Caki2 (cell line): ENCODE measurements at regions not wholly inside any gene's neighbourhood (a gene's known extent, or its start where the extent isn't known, plus 50 kb on each side); places are given as distances from the start of the nearest gene placed in this dataset.
A peak's percentile ranks its signal among the peaks of the same experiment; 100 is the strongest.

Experiments
- DNase-seq: peaks from one replicate; pipeline ENCODE4 v3.0.0-alpha.2; 2015; ENCODE audit warnings: low read depth
- in situ Hi-C: cut with HindIII; loops from 2 replicates; pipeline ENCODE4 v1.10.0; 2016; ENCODE audit warnings: low sequenced_read_pairs, low pct_unique_long_range_greater_than_20kb, mixed read lengths

DNA sequence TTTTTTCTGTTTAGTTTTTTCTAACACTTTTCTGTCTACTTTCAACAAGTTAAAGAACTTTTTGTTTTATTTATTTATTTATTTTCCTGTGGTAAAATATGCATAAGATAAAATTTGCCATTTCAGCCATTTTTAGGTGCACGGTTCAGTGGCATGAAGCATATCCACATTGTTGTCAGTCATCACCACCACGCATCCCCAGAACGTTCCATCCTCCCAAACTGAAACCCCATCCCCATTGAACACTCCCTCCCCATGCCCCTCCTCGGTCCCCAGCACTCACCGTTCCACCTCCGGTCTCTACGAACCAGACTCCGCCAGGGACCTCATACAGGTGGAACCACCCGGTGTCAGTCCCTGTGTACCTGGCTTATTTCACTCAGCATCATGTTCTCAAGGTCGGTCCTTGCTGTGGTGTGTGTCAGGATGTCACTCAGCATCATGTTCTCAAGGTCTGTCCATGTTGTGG is 118.1 kb downstream of the SIK1 start:
- in situ Hi-C loops = no loop called here
- no peak for DNase-seq

DNA sequence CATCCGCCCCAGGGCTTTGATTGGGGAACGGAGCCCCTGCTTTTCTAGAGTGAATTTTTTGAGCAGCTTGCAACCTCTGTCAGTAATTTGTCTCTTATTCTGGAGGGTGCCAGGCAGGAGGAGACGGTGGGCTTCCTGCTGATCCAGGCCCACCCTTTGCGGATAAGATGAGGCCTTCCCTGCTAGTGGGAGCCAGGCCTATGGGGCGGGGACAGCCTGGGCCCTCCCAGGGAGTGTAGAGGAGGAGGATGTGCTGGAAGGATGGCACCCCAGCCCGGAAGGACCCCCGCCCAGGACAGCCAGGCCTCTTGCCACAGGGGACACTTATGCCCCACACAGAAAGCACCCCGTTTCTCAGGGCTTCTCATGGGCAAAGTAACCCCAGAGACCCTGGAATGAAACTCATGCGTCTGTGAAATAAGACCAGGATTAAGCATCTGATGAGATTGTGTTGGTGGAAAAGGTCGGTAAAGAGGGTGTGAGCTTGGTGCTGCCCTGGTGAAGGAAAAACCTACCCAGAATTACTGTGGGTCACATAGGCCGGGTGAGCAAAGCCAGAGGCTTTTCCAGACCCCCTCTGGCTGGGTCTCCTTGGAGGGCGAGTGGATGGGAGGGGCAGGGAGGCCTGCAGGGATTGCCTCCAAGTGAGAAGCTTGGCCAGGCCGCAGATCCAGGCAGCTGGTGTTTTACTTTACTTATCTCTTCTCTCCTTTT is 118.7 kb downstream of the SIK1 start:
- in situ Hi-C loops = no loop called here
- no peak for DNase-seq

DNA sequence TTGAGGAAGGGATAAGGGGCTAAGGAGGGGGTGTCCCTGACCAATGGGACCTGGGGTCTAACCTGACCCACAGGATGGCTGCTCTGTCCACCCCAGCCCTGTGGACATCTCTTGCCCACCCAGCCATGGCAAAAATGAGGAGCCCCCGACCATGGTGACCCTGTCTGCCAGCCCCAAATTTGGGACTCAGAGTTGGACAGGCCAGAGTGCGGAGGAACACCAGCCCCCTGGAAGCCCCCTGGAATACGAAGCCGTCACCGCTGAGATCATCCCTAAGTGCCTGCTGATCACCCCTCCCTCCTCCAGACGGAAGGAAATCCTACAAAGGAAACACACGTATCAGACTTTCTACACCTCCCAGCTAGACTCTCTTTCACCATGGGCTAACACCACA is 119.3 kb downstream of the SIK1 start:
- DNase-seq = no peak
- in situ Hi-C loops = no loop called here

DNA sequence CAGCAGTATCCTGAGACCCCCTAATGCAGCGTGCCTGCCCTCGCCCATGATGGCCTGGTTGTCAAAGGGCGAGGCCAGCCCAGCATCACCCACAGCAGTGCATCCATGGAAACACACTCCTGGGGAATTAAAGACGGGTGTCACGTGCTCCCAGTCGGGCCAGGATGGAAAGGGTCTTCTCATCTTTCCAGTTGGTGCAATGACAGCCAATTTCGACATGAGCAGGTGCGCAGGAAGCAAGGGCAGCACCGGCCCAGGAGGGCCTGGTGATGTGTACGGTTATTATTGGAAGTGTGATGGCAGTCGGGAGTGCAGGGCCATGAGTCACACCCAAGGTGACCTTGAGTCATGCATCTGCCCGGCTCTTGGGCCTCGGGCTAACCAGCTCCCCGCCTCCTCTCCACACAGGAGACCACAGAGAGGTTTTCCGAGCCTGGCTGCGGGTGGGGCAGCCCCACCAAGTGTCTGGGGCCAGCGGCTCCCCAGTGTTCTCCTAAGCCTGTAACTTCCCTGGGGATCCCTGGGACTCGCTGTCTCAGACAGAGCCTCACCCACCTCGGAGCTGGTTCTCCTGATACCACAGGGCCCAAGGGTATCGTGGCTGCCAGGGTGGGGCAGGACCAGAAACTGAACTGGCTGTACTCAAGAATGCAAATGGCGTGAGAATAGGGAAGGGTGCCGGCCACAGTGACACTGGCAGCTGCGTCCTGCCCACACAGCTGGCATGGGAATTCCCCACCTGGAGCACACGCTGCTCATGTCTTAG is 119.8 kb downstream of the SIK1 start:
- in situ Hi-C loops = no loop called here

GRCh38 chr21:43306391-43306790 is 120.5 kb downstream of the SIK1 start:
- in situ Hi-C loops = no loop called here
- no peak for DNase-seq

More for the DNA sequence above, 119.8 kb downstream of the SIK1 start:
- peak; percentile 64 for DNase-seq

DNA sequence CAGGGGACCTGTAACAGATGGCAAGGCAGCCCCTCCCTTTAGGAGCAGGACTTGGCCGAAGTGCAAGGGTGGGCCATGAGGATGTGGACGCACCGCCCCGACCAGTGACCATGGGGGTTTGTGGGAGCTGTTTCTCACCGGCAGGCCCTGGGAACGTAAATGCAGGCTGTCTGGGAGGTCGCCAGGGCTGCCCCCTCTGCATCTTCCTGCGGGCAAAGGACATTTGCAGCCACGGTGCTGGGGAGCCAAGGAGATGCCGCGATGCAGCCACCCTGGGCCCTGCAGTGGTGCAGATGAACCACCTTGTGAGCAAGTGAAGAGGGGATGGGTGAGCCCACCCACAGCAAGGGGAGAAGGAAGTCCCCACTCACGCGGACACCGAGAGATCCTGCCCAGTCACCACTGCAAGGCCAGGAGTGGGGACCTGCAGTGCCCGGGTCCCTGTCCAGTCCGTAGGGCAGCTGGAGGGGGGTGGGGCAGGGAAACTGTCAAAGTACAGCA is 121.1 kb downstream of the SIK1 start:
- DNase-seq = no peak
- in situ Hi-C loops = no loop called here

DNA sequence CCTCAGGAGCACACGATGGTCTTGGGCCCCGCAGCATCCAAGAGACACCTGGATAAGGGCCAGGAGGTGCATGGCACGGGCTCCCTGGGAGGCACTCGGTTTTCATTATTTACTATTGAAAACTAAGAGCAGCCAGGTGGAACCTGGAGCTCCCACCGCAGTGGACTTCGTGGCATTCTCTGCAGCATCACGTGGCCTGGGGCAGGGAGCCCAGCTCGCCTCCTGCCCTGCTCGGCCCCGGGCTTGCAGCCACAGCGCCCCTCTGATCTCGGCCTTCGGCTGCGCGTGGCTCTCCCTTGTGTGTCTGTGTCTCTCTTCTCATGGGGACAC is 121.6 kb downstream of the SIK1 start:
- DNase-seq = no peak
- in situ Hi-C loops = no loop called here

DNA sequence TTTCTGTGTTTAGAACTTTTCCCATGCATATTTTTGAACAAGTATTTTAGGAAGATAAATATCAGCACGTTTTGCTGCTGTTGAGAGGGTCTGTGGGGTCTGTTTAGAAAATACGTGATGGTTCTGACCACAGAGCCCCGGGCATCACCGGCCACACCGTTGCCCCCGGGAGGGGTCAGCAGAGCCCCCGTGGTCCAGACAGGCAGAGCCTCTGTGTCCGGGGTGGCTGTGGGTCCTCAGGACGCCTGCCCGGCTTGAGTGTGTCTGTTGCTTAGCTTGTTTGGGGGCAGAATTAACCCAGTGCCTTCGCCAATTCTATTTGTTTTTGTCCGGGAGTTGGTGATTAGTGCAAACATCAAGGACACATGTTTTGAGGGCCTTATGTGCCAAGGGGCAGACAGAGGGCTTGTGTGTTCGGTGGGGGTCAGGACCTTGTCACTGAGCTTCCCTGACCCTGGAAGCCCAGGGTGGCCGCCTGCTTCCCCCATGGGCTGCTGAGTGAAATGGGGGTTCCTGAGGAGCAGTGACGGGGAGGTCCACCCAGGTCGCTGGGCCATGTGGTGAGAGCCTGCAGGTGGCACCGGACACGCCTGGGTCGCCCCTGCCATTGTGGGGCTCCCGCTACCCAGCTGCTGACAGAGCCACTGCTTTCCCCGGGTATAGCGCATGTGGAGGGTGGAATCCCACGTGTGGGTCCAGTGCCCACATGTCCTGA is 122.2 kb downstream of the SIK1 start:
- in situ Hi-C loops = no loop called here
- no peak for DNase-seq

DNA sequence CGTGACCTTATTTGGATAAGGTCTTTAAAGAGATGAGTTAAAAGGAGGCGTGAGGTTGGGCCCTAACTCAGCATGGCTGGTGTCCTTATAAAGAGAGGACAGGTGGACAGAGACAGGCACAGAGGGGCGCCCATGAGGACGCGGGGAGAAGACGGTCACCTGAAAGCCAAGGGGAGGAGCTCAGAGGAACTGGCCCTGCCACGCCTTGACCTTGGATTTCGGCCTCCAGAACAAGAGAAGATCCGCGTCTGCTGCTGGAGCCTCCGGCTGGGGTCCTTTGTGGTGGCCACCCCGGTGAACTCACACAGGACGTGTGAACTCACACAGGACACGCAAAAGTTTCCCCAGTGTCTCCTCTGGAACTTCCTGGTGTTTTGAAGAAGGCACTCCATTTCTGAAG is 122.7 kb downstream of the SIK1 start:
- in situ Hi-C loops = no loop called here
- DNase-seq = no peak

- in situ Hi-C loops = no loop called here
- DNase-seq = no peak
These were observed 123.4 kb downstream of the SIK1 start for GRCh38 chr21:43303275-43304178.

GRCh38 chr21:43302769-43303168 is 124.2 kb downstream of the SIK1 start:
- in situ Hi-C loops = no loop called here

DNA sequence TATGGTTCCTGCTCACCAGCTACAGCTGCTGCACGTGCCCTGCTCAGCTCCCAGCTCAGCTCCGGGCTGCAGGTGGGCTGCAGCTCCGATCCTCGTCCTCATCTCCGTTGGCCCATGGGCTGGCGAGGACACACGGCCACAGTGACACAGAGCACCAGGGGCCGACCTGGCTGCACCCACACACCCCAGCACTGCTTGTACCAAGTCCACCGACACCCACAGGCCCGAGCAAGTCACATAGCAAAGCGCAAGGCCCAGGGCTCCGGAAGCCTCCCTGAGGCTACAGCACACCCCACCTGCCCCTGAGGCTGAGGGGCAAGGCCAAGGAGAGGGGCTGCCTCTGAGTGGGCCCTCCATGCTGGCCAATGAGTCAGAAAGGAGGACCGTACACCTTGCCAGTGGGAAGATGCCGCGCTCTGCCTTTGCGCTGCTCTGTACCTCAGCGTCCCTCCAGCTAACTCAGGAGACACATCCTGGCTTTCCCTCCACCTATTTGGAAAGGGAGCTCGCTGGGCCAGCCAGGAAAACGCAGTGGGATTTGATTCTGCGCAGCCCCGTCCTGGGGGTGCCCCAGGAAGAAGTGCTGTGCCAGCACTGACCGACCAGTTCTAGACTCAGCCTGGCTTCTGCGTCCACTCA is 124.8 kb downstream of the SIK1 start:
- DNase-seq = no peak
- in situ Hi-C loops = no loop called here

More at GRCh38 chr21:43302769-43303168, 124.2 kb downstream of the SIK1 start:
- DNase-seq = no peak

DNA sequence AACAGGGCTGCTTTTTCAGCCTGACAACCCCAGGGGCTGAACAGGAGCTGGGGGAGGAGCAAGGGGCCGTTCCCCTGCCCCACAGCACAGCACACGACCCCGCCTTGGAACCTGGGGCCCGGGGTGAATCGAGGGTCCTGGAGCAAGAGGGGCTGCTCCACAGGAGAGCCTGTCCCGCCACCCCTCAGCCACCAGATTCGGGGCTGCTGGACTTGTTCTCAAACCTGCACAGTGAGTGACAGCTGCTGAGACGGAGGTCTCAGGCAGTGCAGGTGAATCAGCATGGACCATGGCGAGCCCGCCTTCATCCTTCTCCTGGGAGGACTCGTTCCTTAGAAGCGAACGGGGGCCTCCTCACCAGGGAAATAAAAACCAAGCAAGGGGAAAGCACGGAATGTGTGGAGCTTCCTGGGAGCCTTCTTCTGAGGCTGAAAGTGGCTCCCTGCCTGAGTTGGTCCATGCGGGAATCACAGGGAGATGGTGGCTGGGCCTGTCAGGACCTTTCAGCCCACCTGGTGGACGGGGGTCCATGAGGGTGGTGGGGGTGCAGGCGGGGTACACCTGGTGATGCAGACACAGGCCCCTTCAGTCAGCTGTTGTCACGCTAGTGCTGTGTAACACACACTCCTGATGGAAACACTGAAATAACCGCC is 125.4 kb downstream of the SIK1 start:
- DNase-seq = no peak
- in situ Hi-C loops = no loop called here

GRCh38 chr21:43300496-43301408 is 126.2 kb downstream of the SIK1 start:
- DNase-seq = no peak
- in situ Hi-C loops = no loop called here

DNA sequence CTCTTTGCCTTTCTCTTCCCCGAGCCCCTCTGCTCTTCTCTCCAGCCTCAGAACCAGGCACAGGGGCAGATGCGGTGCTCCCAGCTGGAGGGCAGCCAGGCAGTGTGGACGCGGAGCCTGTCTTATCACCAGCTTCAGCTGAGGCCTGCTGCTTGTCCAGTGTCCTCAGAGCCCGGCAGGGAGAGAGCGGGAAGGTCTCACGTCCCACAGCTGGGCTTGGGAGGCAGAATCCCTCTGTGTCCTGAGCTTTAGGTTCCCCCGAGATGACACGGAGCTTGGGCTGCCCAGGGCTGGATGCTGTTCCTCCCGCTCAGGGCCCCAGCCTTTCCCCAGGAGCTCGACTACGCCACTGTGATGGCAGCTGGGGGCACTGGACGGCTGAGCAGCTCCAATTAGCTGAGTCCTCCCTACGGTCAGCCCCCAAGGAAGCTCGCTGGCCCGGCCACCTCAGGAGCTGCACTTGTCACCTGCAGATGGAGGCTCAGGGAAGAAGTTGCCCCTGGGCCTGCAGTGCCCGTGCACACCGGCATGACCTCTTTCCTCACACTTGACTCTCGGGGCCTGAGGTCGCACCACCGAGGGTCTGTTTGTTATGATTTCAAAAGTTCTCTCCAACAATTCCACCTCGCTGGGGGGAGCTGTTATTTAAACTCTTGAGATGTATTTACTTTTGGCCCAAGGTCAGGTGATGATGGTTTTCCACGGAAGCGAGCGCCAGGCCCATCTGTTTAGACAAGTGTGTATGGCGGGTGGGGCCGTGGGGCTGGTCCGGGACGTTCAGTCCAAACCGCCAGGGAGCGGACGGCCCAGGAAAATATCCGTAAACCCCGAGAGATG is 127.3 kb downstream of the SIK1 start:
- in situ Hi-C loops = no loop called here

More for the DNA sequence above, 127.3 kb downstream of the SIK1 start:
- DNase-seq = no peak
